ENCODE measurements at regions not wholly inside any gene's neighbourhood (a gene's known extent, or its start where the extent isn't known, plus 50 kb on each side); places are given as distances from the start of the nearest gene placed in this dataset.

- no peak for DNase-seq (ENCODE audit: low spot score)
Observed at GRCh38 chr18:71899183-71899582, 645.0 kb downstream of the CBLN2 start.

GRCh38 chr18:71887509-71887908 is 656.6 kb downstream of the CBLN2 start:
- DNase-seq (ENCODE audit: low spot score) = no peak

- DNase-seq (ENCODE audit: low spot score) = peak; percentile 3
Observed at GRCh38 chr18:71878226-71878625, 665.9 kb downstream of the CBLN2 start.

- DNase-seq (ENCODE audit: low spot score) = no peak
Observed at GRCh38 chr18:71873695-71874094, 670.4 kb downstream of the CBLN2 start.

- no peak for DNase-seq (ENCODE audit: low spot score)
Observed at GRCh38 chr18:71865888-71866287, 678.3 kb downstream of the CBLN2 start.

- no peak for DNase-seq (ENCODE audit: low spot score)
Observed at GRCh38 chr18:71850602-71851001, 693.5 kb downstream of the CBLN2 start.

- no peak for DNase-seq (ENCODE audit: low spot score)
Observed at GRCh38 chr18:71849407-71849806, 694.7 kb downstream of the CBLN2 start.

GRCh38 chr18:71846716-71847115 is 697.4 kb downstream of the CBLN2 start:
- DNase-seq (ENCODE audit: low spot score) = no peak

- no peak for DNase-seq (ENCODE audit: low spot score)
Observed at GRCh38 chr18:71844814-71845213, 699.3 kb downstream of the CBLN2 start.

- DNase-seq (ENCODE audit: low spot score) = no peak
Observed at GRCh38 chr18:71842666-71843065, 701.5 kb downstream of the CBLN2 start.

- no peak for DNase-seq (ENCODE audit: low spot score)
Observed at GRCh38 chr18:71837547-71837946, 706.6 kb downstream of the CBLN2 start.

GRCh38 chr18:71832946-71833617 is 711.1 kb downstream of the CBLN2 start:
- DNase-seq (ENCODE audit: low spot score) = no peak

- peak; percentile 42 for DNase-seq (ENCODE audit: low spot score)
Observed at GRCh38 chr18:71831039-71831438, 713.1 kb downstream of the CBLN2 start.

- DNase-seq (ENCODE audit: low spot score) = no peak
Observed at GRCh38 chr18:71827301-71827700, 716.8 kb downstream of the CBLN2 start.

- no peak for DNase-seq (ENCODE audit: low spot score)
Observed at GRCh38 chr18:71815305-71815704, 728.8 kb downstream of the CBLN2 start.

GRCh38 chr18:71809711-71810110 is 734.4 kb downstream of the CBLN2 start:
- DNase-seq (ENCODE audit: low spot score) = no peak

- peak; percentile 26 for DNase-seq (ENCODE audit: low spot score)
Observed at GRCh38 chr18:71808616-71809015, 735.5 kb downstream of the CBLN2 start.

- DNase-seq (ENCODE audit: low spot score) = no peak
Observed at GRCh38 chr18:71807586-71807985, 736.6 kb downstream of the CBLN2 start.

- no peak for DNase-seq (ENCODE audit: low spot score)
Observed at GRCh38 chr18:71798986-71799673, 745.0 kb downstream of the CBLN2 start.

GRCh38 chr18:71797554-71797953 is 746.6 kb downstream of the CBLN2 start:
- DNase-seq (ENCODE audit: low spot score) = no peak

- DNase-seq (ENCODE audit: low spot score) = peak; percentile 22
Observed at GRCh38 chr18:71784777-71785176, 759.4 kb downstream of the CBLN2 start.

GRCh38 chr18:71760541-71760940 is 783.6 kb downstream of the CBLN2 start:
- DNase-seq (ENCODE audit: low spot score) = no peak

- DNase-seq (ENCODE audit: low spot score) = no peak
Observed at GRCh38 chr18:71754246-71754645, 789.9 kb downstream of the CBLN2 start.

GRCh38 chr18:71743634-71744033 is 800.5 kb downstream of the CBLN2 start:
- no peak for DNase-seq (ENCODE audit: low spot score)

Measured in kidney tubule cell (primary cell).